ENCODE measurements at regions not wholly inside any gene's neighbourhood (a gene's known extent, or its start where the extent isn't known, plus 50 kb on each side); places are given as distances from the start of the nearest gene placed in this dataset.
"Not testable (repeated sequence)": the region's sequence is repeated elsewhere in the genome, so short reads cannot be mapped to it uniquely, and the experiment has no call there.

DNA sequence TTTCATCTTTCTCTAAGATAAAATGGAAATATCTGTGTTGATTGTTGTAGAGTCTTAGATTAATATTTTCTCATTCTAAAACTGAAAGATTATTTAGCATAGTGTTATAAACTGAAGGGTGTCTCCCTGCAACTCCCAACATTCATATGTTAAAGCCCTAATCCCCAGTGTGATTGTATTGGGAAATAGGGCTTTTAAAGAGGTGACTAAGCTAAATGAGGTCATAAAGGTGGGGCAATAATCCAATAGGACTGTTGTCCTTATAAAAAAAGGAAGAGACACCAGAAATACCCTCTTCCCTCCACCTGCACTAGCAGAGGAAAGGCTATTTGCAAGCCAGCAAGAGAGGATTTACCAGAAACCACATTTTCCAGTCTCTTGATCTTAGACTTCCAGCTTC lies 1626.4 kb downstream of the C4orf33 start:
- Histone ChIP-seq H3K4me1 (ENCODE audit: control insufficient read depth, insufficient read depth, low read length) (no peaks in the 10 kb centered on the region), H3K4me3 (ENCODE audit: low read length) (no peak overlapping the region), H3K27me3 (ENCODE audit: control insufficient read depth, insufficient read depth, low read length) (no peaks in the 10 kb centered on the region), H3K27ac (ENCODE audit: low read length) (no peak overlapping the region), H3K9me3 (ENCODE audit: control insufficient read depth, low read depth, low read length) (no peaks in the 10 kb centered on the region), H3K36me3 (ENCODE audit: control insufficient read depth, insufficient read depth, low read length) (no peaks in the 10 kb centered on the region)
- no peak for DNase-seq

DNA sequence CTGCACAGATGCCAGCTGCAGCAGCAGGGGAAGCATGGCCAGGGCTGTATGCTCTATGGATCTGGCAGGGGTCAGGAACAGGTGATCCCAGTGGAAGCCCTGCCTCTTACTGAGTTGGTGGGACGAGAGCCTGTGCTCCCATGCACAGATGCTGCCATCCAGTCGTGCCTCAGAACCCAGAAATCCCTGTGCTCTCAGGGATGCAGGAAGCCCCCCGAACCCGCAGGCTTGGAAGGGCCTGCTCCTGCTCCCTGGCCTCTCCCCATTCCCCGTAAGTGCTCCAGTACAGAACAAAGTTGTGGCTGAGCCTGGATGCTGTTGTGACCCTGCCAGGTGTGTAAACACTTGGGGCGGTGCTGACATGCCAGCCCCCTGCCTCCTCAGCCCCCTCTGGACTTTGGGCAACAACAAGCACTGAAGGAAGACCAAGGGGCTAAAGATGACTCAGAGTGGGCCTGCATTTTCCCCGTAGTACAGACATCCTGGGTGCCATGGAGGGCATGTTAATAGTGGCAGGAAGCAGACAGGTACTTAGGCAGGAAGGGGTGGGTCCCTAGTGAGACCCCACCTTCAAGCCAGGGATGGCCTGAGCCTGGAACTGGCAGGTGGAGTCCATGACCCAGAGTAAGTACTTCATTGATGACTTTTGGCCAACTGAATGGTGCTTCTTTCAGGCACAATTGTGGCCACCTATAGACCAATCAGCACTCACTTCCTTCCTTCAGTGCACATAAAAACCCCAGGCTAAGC lies 1640.7 kb downstream of the C4orf33 start:
- DNase-seq: no peak
- Histone ChIP-seq H3K9me3 (ENCODE audit: control insufficient read depth, low read depth, low read length) (peaks cover 3% of the 10 kb centered on the region), H3K36me3 (ENCODE audit: control insufficient read depth, insufficient read depth, low read length) (no peaks in the 10 kb centered on the region), H3K27ac (ENCODE audit: low read length) (no peak overlapping the region), H3K4me3 (ENCODE audit: low read length) (no peak overlapping the region), H3K4me1 (ENCODE audit: control insufficient read depth, insufficient read depth, low read length) (no peaks in the 10 kb centered on the region), H3K27me3 (ENCODE audit: control insufficient read depth, insufficient read depth, low read length) (no peaks in the 10 kb centered on the region)
- no CpG with 5 or more reads among the region's 7 CpGs for WGBS (ENCODE audit: insufficient coverage, low lambda C conversion rate)

DNA sequence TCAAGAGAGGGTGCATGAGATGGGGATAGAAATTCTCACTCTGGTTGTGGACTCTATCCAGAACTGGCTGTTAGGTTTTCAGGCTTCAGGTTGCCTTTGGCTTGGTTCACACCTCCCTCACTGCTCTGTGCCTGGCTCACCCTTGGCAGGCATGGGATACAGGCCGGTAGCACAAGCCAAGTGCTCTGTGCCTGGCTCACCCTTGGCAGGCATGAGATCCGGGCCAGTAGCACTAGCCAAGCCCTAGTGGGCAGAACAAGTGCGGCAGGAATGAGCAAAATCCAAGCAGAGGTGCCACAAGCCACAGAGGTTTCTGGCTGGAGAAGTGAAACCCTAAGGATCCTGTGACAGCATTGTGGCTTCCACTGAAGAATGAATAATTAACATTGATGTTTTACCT lies 1642.3 kb downstream of the C4orf33 start:
- WGBS (ENCODE audit: insufficient coverage, low lambda C conversion rate): no CpG with 5 or more reads among the region's 3 CpGs

DNA sequence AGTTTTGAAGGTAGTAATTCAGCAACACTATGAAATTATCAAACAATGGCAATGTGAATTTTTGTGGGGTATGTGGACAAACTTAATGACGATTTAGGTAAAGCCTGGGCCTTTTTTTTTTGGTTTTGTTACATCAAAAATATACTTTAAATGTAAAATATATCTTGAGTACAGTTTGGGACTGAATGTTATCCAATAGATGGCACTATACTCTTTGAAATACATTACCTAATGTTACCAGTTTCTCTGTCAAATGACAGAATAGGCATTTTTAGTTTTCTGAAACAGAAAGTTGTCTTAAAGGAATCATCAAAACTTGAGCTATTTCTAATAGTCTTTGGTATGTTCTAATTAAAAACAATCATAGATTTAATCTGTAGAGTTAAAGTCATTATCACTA lies 1651.9 kb downstream of the C4orf33 start:
- no peaks in the 10 kb centered on the region for H3K36me3 ChIP-seq (ENCODE audit: control insufficient read depth, insufficient read depth, low read length)
- no peaks in the 10 kb centered on the region for H3K9me3 ChIP-seq (ENCODE audit: control insufficient read depth, low read depth, low read length)
- no peaks in the 10 kb centered on the region for H3K27me3 ChIP-seq (ENCODE audit: control insufficient read depth, insufficient read depth, low read length)
- 14% methylated on average over 1 of the region's 1 CpG for WGBS (ENCODE audit: insufficient coverage, low lambda C conversion rate)
- H3K27ac ChIP-seq (ENCODE audit: low read length): no peak overlapping the region
- no peak overlapping the region for H3K4me3 ChIP-seq (ENCODE audit: low read length)
- no peaks in the 10 kb centered on the region for H3K4me1 ChIP-seq (ENCODE audit: control insufficient read depth, insufficient read depth, low read length)
- no peak for DNase-seq

More for the DNA sequence above, 1642.3 kb downstream of the C4orf33 start:
- DNase-seq: no peak
- Histone ChIP-seq H3K27ac (ENCODE audit: low read length) (no peak overlapping the region), H3K36me3 (ENCODE audit: control insufficient read depth, insufficient read depth, low read length) (no peaks in the 10 kb centered on the region), H3K9me3 (ENCODE audit: control insufficient read depth, low read depth, low read length) (peaks cover 3% of the 10 kb centered on the region), H3K4me3 (ENCODE audit: low read length) (no peak overlapping the region), H3K27me3 (ENCODE audit: control insufficient read depth, insufficient read depth, low read length) (no peaks in the 10 kb centered on the region), H3K4me1 (ENCODE audit: control insufficient read depth, insufficient read depth, low read length) (no peaks in the 10 kb centered on the region)

DNA sequence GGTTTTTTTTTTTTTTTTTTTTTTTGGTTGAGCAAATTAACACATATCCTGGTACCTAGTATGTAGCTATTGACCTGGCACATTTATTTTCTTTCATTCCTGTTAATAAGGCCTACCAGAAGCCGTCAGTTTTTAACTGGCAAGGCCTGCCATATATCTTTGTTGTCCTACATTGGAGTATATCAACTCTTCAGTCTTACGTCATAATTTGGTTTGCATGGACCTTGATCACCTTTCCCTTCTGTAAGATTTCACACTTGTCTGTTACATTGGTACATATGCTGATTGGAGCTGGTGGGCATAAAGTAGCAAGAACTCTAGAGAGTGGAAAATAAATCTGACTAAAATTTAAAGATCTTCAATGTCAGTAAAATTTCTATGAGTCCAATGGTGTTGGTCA lies 1658.0 kb downstream of the C4orf33 start:
- no peak overlapping the region for H3K4me3 ChIP-seq (ENCODE audit: low read length)
- no peaks in the 10 kb centered on the region for H3K9me3 ChIP-seq (ENCODE audit: control insufficient read depth, low read depth, low read length)
- no peak for DNase-seq
- H3K4me1 ChIP-seq (ENCODE audit: control insufficient read depth, insufficient read depth, low read length): no peaks in the 10 kb centered on the region
- no peak overlapping the region for H3K27ac ChIP-seq (ENCODE audit: low read length)
- no peaks in the 10 kb centered on the region for H3K36me3 ChIP-seq (ENCODE audit: control insufficient read depth, insufficient read depth, low read length)
- WGBS (ENCODE audit: insufficient coverage, low lambda C conversion rate): 100% methylated on average over 2 of the region's 2 CpGs
- H3K27me3 ChIP-seq (ENCODE audit: control insufficient read depth, insufficient read depth, low read length): no peaks in the 10 kb centered on the region

DNA sequence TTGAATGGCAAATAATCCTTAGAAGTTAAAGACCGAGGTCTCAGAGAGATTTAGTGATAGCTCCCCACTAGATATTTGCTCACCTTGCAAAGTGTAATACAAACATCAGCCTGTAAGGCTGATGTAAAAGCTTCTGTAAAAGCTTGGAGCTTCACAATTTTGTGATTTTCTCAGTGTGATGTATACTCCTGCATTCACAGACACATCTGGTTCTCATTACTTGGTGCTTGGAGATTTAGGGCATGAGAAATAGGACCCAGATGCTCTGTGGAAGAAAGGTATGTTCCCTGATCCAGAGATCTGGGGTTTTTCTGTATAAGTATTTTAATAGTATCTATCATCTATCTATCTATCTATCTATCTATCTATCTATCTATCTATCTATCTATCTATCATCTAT lies 1664.3 kb downstream of the C4orf33 start:
- Histone ChIP-seq H3K9me3 (ENCODE audit: control insufficient read depth, low read depth, low read length) (no peaks in the 10 kb centered on the region), H3K27me3 (ENCODE audit: control insufficient read depth, insufficient read depth, low read length) (no peaks in the 10 kb centered on the region), H3K36me3 (ENCODE audit: control insufficient read depth, insufficient read depth, low read length) (no peaks in the 10 kb centered on the region), H3K27ac (ENCODE audit: low read length) (no peak overlapping the region), H3K4me1 (ENCODE audit: control insufficient read depth, insufficient read depth, low read length) (no peaks in the 10 kb centered on the region), H3K4me3 (ENCODE audit: low read length) (no peak overlapping the region)
- no CpG with 5 or more reads among the region's 1 CpG for WGBS (ENCODE audit: insufficient coverage, low lambda C conversion rate)
- no peak for DNase-seq

DNA sequence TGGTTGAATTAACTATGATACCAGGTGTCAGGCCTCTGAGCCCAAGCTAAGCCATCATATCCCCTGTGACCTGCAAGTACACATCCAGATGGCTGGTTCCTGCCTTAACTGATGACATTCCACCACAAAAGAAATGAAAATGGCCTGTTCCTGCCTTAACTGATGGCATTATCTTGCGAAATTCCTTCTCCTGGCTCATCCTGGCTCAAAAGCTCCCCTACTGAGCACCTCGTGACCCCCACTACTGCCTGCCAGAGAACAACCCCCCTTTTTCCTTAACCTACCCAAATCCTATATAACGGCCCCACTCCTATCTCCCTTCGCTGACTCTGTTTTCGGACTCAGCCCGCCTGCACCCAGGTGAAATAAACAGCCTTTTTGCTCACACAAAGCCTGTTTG lies 1671.4 kb downstream of the C4orf33 start:
- not testable (repeated sequence) for H3K4me1 ChIP-seq (ENCODE audit: control insufficient read depth, insufficient read depth, low read length); H3K4me3 ChIP-seq (ENCODE audit: low read length); H3K27ac ChIP-seq (ENCODE audit: low read length); H3K36me3 ChIP-seq (ENCODE audit: control insufficient read depth, insufficient read depth, low read length); DNase-seq; H3K27me3 ChIP-seq (ENCODE audit: control insufficient read depth, insufficient read depth, low read length); H3K9me3 ChIP-seq (ENCODE audit: control insufficient read depth, low read depth, low read length)
- WGBS (ENCODE audit: insufficient coverage, low lambda C conversion rate): 100% methylated on average over 1 of the region's 6 CpGs

DNA sequence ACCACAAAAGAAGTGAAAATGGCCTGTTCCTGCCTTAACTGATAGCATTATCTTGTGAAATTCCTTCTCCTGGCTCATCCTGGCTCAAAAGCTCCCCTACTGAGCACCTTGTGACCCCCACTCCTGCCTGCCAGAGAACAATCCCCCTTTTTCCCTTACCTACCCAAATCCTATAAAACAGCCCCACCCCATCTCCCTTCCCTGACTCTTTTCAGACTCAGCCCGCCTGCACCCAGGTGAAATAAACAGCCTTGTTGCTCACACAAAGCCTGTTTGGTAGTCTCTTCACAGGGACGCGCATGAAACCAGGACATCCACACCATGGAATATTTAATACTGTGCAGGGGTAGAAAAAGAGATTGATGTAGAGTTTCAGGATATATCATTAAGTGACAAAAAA lies 1677.0 kb downstream of the C4orf33 start:
- H3K4me1 ChIP-seq (ENCODE audit: control insufficient read depth, insufficient read depth, low read length); H3K4me3 ChIP-seq (ENCODE audit: low read length); H3K27ac ChIP-seq (ENCODE audit: low read length); DNase-seq; H3K9me3 ChIP-seq (ENCODE audit: control insufficient read depth, low read depth, low read length); H3K36me3 ChIP-seq (ENCODE audit: control insufficient read depth, insufficient read depth, low read length); H3K27me3 ChIP-seq (ENCODE audit: control insufficient read depth, insufficient read depth, low read length): not testable (repeated sequence)
- no CpG with 5 or more reads among the region's 3 CpGs for WGBS (ENCODE audit: insufficient coverage, low lambda C conversion rate)

DNA sequence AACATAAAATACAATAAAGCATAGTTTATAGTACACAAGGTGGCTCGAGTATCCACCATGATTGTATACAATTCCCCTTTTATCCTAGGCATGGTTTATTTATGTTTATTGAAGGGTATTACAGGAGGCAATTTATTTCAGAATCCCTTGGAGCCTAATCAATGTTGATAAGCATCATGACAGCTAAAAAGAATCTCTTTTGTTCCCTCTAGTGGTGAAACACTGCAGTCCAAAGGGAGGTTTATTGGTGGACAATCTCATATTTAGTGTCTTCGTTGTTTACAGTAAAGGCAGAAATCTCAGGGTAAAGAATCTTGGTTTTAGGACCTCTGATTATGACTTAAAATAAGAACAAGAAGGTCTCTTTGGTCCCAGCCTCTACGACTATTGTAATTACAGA lies 1712.5 kb downstream of the C4orf33 start:
- no peak overlapping the region for H3K4me3 ChIP-seq (ENCODE audit: low read length)
- H3K27ac ChIP-seq (ENCODE audit: low read length): no peak overlapping the region
- 50% methylated on average over 1 of the region's 3 CpGs for WGBS (ENCODE audit: insufficient coverage, low lambda C conversion rate)
- H3K36me3 ChIP-seq (ENCODE audit: control insufficient read depth, insufficient read depth, low read length): no peaks in the 10 kb centered on the region
- no peaks in the 10 kb centered on the region for H3K9me3 ChIP-seq (ENCODE audit: control insufficient read depth, low read depth, low read length)
- no peaks in the 10 kb centered on the region for H3K4me1 ChIP-seq (ENCODE audit: control insufficient read depth, insufficient read depth, low read length)
- no peaks in the 10 kb centered on the region for H3K27me3 ChIP-seq (ENCODE audit: control insufficient read depth, insufficient read depth, low read length)
- DNase-seq: no peak

DNA sequence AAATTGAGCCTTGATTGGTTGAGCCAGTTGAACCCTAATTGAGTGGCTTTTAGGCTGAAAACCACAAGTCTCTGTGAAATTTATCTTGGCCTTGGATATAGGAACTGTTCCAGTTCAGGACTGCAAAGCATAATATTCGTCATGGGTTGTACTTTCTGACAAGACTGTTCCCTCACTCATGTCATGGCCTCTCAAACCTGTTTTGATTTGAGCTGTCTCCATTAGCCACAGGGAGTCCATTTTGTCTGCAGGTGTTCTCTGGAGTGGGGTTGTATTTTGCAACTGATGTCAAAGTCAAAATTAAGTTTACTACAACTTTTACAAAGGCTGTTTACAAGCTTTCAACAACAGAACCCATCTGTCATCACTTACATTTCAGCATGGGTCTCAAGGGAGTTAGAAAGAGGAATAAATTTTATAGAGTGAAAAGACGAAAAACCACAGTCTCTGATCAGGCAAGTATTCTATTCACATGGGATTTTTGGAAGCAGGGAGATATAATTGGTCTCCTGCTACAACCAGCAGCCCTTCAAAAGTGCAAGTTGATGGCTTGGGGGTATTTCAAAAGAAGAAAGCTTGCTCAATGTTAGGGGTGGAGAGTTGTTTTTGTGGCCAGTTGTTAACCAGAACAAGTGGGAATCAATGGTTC lies 1716.3 kb downstream of the C4orf33 start:
- H3K4me3 ChIP-seq (ENCODE audit: low read length): no peak overlapping the region
- H3K36me3 ChIP-seq (ENCODE audit: control insufficient read depth, insufficient read depth, low read length): no peaks in the 10 kb centered on the region
- no peak overlapping the region for H3K27ac ChIP-seq (ENCODE audit: low read length)
- no peaks in the 10 kb centered on the region for H3K27me3 ChIP-seq (ENCODE audit: control insufficient read depth, insufficient read depth, low read length)
- no CpG with 5 or more reads among the region's 2 CpGs for WGBS (ENCODE audit: insufficient coverage, low lambda C conversion rate)
- DNase-seq: no peak
- H3K9me3 ChIP-seq (ENCODE audit: control insufficient read depth, low read depth, low read length): no peaks in the 10 kb centered on the region
- H3K4me1 ChIP-seq (ENCODE audit: control insufficient read depth, insufficient read depth, low read length): no peaks in the 10 kb centered on the region

DNA sequence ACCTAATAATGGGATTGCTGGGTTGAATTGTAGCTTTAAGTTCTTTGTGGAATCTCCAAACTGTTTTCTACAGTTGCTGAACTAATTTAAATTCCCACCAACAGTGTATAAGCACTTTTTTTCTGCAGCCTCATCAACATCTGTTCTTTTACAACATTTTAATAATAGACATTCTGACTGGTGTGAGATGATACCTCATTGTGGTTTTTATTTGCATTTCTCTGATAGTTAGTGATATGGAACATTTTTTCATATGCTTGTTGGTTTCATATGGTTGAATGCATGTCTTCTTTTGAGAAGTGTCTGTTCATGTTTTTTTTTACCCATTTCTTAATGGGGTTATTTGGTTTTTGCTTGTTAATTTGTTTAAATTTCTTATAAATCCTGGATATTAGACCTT lies 1718.9 kb downstream of the C4orf33 start:
- H3K4me3 ChIP-seq (ENCODE audit: low read length): no peak overlapping the region
- H3K27ac ChIP-seq (ENCODE audit: low read length): no peak overlapping the region
- DNase-seq: no peak
- no peaks in the 10 kb centered on the region for H3K9me3 ChIP-seq (ENCODE audit: control insufficient read depth, low read depth, low read length)
- no peaks in the 10 kb centered on the region for H3K27me3 ChIP-seq (ENCODE audit: control insufficient read depth, insufficient read depth, low read length)
- no peaks in the 10 kb centered on the region for H3K4me1 ChIP-seq (ENCODE audit: control insufficient read depth, insufficient read depth, low read length)
- no peaks in the 10 kb centered on the region for H3K36me3 ChIP-seq (ENCODE audit: control insufficient read depth, insufficient read depth, low read length)
